Sigmoid colon (tissue), 4 donors: ENCODE measurements at regions not wholly inside any gene's neighbourhood (a gene's known extent, or its start where the extent isn't known, plus 50 kb on each side); places are given as distances from the start of the nearest gene placed in this dataset.

Experiments
- EP300 ChIP-seq, 4 donors: sonication (generic); formaldehyde crosslinking; IDR thresholded peaks; one replicate each; pipeline ENCODE4 v1.6.1; 2017; ENCODE audit warnings: antibody characterized with exemption in 4 of 4
- POLR2A ChIP-seq, 2 donors: fragments of 450-650 bp; IDR thresholded peaks; one replicate each; pipeline ENCODE4 v1.6.1; 2016; ENCODE audit warnings: antibody characterized with exemption in 2 of 2, mild to moderate bottlenecking in 2 of 2, moderate library complexity in 2 of 2
- POLR2AphosphoS5 ChIP-seq, 4 donors: sonication (generic); formaldehyde crosslinking; IDR thresholded peaks; one replicate each; pipeline ENCODE4 v1.6.1; 2017; ENCODE audit warnings: antibody characterized with exemption in 4 of 4
- TF ChIP-seq, protein P1 (sequence below), 4 experiments: fragments of 450-650 bp in 3 of 4; fragments of 200-600 bp in 1 of 4; IDR thresholded peaks; one replicate each; pipeline ENCODE4 v1.5.1; 2016 to 2019; ENCODE audit warnings: antibody characterized with exemption in 4 of 4, mild to moderate bottlenecking in 3 of 4, moderate library complexity in 2 of 4

DNA sequence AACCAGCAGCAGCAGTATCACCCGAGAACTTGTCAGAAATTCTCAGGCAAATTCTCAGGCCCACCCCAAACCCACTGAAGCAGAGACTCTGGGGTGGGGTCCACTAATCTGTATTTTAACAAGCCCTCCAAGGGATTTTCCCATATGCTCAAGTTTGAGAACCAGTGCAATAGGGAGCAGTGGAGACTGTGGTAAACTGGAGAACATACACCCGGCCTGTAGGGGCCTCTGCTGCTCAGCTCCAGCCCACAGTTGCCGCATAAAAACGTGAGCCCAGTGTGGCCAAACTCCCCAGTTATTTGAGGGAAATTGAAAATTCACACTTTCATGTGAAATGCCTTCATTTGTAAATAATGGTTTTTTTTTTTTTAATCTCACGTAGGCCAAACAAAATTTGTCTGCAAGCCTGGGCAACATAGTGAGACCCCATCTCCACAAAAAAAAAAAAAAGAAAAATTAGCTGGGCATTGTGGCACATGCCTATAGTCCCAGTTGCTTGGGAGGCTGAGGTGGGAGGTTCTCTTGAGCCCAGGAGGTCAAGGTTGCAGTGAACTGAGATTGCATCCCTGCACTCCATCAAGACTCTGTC is 97.6 kb upstream of the ZMIZ1 start:
- TF ChIP-seq, protein P1, sequence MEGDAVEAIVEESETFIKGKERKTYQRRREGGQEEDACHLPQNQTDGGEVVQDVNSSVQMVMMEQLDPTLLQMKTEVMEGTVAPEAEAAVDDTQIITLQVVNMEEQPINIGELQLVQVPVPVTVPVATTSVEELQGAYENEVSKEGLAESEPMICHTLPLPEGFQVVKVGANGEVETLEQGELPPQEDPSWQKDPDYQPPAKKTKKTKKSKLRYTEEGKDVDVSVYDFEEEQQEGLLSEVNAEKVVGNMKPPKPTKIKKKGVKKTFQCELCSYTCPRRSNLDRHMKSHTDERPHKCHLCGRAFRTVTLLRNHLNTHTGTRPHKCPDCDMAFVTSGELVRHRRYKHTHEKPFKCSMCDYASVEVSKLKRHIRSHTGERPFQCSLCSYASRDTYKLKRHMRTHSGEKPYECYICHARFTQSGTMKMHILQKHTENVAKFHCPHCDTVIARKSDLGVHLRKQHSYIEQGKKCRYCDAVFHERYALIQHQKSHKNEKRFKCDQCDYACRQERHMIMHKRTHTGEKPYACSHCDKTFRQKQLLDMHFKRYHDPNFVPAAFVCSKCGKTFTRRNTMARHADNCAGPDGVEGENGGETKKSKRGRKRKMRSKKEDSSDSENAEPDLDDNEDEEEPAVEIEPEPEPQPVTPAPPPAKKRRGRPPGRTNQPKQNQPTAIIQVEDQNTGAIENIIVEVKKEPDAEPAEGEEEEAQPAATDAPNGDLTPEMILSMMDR (IDR thresholded peaks at IDR 0.05), result no peak
- TF ChIP-seq POLR2AphosphoS5 (IDR thresholded peaks at IDR 0.05) (no peak), POLR2A (IDR thresholded peaks at IDR 0.05) (no peak), EP300 (IDR thresholded peaks at IDR 0.05) (no peak)
